WERI-Rb-1 (cell line): ENCODE measurements at regions not wholly inside any gene's neighbourhood (a gene's known extent, or its start where the extent isn't known, plus 50 kb on each side); places are given as distances from the start of the nearest gene placed in this dataset.

Experiments
- DNase-seq: peaks from one replicate; pipeline ENCODE4 v3.0.0-alpha.2; 2020
- H3K27ac ChIP-seq: fragments of 250-450 bp; sonication (Bioruptor Pico); 2 replicates; pipeline ENCODE4 v1.5.1; 2020; ENCODE audit warnings: mild to moderate bottlenecking, moderate library complexity
- H3K27me3 ChIP-seq: fragments of 250-450 bp; sonication (Bioruptor Pico); 2 replicates; pipeline ENCODE4 v1.5.1; 2021; ENCODE audit warnings: mild to moderate bottlenecking, low read depth, moderate library complexity; ENCODE audit not compliant: insufficient read depth, severe bottlenecking
- H3K36me3 ChIP-seq: fragments of 250-450 bp; sonication (Bioruptor Pico); 2 replicates; pipeline ENCODE4 v1.5.1; 2020; ENCODE audit warnings: mild to moderate bottlenecking, moderate library complexity
- H3K4me3 ChIP-seq: 2 replicates; pipeline ENCODE4 v1.5.1; 2011; ENCODE audit warnings: low read depth, mild to moderate bottlenecking, control low read depth, low read length
- H3K9me3 ChIP-seq: fragments of 250-450 bp; sonication (Bioruptor Pico); 2 replicates; pipeline ENCODE4 v1.5.1; 2021; ENCODE audit warnings: mild to moderate bottlenecking, moderate library complexity; ENCODE audit not compliant: severe bottlenecking
- TF ChIP-seq, protein P1 (sequence below): IDR thresholded peaks from 2 replicates; pipeline ENCODE4 v1.5.1; 2011; ENCODE audit warnings: low read depth, mild to moderate bottlenecking, control low read depth, inconsistent platforms, low read length

DNA sequence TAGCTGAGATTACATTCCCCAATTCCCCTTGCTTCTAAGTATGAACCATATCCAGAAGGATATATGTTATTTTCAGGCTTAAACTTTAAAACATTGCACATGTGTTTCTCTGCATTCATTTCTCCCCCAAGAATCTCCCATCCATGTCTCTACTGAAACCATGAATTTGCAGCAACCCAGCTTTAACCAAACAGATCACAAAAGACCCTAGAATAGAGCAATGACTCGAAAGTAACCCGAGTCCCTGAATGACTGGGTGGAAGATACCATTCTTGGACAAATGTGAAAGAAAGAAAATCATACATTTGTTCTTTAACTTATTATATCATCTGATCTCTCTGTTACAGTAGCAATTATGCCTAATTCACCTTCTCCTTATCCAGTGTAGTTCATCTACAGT lies 278.7 kb downstream of the IPMK start:
- TF ChIP-seq, protein P1, sequence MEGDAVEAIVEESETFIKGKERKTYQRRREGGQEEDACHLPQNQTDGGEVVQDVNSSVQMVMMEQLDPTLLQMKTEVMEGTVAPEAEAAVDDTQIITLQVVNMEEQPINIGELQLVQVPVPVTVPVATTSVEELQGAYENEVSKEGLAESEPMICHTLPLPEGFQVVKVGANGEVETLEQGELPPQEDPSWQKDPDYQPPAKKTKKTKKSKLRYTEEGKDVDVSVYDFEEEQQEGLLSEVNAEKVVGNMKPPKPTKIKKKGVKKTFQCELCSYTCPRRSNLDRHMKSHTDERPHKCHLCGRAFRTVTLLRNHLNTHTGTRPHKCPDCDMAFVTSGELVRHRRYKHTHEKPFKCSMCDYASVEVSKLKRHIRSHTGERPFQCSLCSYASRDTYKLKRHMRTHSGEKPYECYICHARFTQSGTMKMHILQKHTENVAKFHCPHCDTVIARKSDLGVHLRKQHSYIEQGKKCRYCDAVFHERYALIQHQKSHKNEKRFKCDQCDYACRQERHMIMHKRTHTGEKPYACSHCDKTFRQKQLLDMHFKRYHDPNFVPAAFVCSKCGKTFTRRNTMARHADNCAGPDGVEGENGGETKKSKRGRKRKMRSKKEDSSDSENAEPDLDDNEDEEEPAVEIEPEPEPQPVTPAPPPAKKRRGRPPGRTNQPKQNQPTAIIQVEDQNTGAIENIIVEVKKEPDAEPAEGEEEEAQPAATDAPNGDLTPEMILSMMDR, result no peak
- Histone ChIP-seq H3K36me3 (no peaks in the 10 kb centered on the region), H3K9me3 (no peaks in the 10 kb centered on the region), H3K4me3 (no peak overlapping the region), H3K27ac (no peak overlapping the region), H3K27me3 (no peaks in the 10 kb centered on the region)
- no peak for DNase-seq

DNA sequence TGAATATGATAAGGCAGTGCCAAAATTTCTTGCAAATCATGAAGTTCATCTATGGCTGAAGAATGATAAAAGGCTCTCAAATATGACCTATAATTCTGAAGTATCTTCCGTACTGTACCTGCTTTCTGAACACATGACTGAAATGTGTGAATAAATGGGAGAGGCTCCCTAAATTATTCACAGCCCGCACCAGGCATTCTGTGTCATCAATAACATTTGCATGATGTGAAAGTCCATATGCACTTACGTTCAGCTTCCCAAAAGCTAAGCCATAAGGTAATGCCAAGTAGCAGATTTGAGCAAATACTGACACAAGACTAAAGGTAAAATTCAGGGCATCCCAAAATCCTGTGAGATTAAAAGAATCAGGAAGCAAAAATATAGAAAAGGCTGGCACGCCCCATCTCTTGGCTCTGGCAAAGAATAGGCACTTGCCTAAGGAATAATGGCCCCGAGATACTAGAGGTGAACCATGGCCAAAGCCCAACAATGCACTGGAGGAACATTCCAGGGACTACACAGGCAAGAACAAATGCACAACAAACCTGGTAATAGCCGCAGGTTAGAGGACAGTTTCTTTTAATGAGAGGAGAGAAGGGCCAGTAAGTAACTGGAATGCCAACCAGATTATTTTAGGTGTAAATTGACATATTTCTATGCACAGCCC lies 280.5 kb downstream of the IPMK start:
- DNase-seq, result no peak
- H3K9me3 ChIP-seq, result no peaks in the 10 kb centered on the region
- H3K27me3 ChIP-seq, result no peaks in the 10 kb centered on the region
- no peak overlapping the region for H3K4me3 ChIP-seq
- H3K27ac ChIP-seq, result no peak overlapping the region
- TF ChIP-seq, protein P1, result no peak
- no peaks in the 10 kb centered on the region for H3K36me3 ChIP-seq

DNA sequence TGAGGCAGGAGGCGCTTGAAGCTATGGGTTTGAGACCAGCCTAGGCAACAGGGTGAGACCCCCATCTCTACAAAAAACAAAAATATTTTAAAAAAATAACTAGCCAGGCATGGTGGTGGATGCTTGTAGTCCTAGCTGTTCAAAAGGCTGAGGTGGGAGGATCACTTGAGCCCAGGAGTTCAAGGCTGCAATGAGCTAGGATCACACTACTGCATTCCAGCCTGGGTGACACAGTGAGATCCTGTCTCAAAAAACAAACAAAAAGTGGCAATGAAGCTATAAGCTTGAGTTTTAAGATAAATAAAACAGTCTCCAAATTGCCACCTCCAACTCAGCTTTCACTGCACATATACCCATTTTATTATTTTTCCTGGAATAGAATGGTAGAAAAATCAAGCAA lies 281.3 kb downstream of the IPMK start:
- no peak for DNase-seq

DNA sequence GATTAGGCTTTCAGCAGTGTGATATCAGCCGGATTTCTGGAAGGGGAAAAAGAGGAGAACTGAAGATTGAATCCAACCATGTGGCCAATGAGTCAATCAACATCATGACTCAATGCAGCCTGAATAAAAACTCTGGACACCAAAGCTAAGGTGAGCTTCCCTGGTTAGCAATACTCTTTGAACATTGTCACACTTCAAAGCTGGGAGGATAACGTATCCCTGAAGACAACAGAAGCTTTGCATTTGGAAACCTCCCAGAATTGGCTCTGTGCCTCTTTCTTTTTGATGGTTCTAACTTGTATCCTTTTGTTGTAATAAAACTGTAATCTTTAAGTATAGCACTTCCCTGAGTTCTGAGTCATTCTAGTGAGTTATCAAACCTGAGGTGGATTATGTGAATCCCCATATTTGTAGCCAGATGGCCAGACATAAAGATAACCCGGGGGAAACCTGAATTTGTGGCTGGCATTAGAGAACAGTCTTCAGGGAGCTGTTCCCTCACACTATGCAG lies 284.4 kb downstream of the IPMK start:
- H3K36me3 ChIP-seq, result no peaks in the 10 kb centered on the region
- DNase-seq, result no peak
- peak overlapping the region; percentile 2; the same call in 1 of the 2 replicates for H3K27ac ChIP-seq
- H3K4me3 ChIP-seq, result no peak overlapping the region
- H3K9me3 ChIP-seq, result no peaks in the 10 kb centered on the region
- H3K27me3 ChIP-seq, result no peaks in the 10 kb centered on the region
- TF ChIP-seq, protein P1, result no peak

More for the DNA sequence above, 281.3 kb downstream of the IPMK start:
- Histone ChIP-seq H3K27me3 (no peaks in the 10 kb centered on the region), H3K27ac (no peak overlapping the region), H3K36me3 (no peaks in the 10 kb centered on the region), H3K9me3 (no peaks in the 10 kb centered on the region), H3K4me3 (no peak overlapping the region)
- TF ChIP-seq, protein P1, result no peak

DNA sequence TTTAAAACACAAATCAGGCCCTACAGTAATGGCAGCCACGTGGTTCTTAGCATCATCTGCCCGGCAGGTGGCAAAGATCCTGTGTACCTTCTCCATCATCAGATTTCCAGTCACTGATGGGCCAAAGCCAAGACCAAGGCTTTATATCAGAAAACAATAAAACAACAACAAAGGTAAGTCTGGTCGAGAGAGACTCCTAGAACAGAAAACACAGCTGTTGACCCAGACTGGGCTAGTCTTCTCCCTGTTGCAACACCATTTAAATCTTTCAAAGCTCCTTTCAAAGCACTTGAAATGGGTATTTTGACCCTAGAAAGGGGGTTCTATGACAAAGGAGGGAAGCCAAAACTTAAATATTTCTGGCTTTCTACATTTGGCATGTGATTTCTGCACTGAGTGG lies 285.6 kb downstream of the IPMK start:
- no peaks in the 10 kb centered on the region for H3K9me3 ChIP-seq
- no peaks in the 10 kb centered on the region for H3K27me3 ChIP-seq
- no peaks in the 10 kb centered on the region for H3K36me3 ChIP-seq
- H3K27ac ChIP-seq, result no peak overlapping the region
- TF ChIP-seq, protein P1, result no peak
- no peak overlapping the region for H3K4me3 ChIP-seq
- DNase-seq, result no peak

DNA sequence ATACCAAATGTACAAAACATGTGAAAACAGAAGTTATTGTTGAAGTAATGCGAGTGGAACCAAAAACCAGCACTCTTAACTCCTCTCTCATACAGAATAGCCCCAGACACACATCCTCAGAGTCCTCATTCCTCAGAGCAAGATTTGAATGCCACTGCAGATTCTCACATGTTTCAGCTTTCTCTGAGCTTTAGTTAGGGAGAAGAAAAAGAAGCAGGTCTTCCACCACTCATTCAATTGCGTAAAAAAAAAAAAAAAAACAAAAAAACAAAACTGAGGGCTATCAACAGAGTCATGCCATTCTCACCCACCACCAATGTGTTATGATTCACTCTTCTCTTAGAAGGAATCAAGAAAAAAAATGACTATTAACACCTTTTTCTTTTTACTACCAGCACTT lies 287.7 kb downstream of the IPMK start:
- DNase-seq, result no peak
- H3K27ac ChIP-seq, result no peak overlapping the region
- no peak overlapping the region for H3K4me3 ChIP-seq
- no peaks in the 10 kb centered on the region for H3K27me3 ChIP-seq
- TF ChIP-seq, protein P1, result no peak
- no peaks in the 10 kb centered on the region for H3K36me3 ChIP-seq
- H3K9me3 ChIP-seq, result no peaks in the 10 kb centered on the region
